ENCODE measurements at regions not wholly inside any gene's neighbourhood (a gene's known extent, or its start where the extent isn't known, plus 50 kb on each side); places are given as distances from the start of the nearest gene placed in this dataset.

GRCh38 chr9:8115570-8115969 lies 316.0 kb upstream of the DMAC1 start:
- 21 to 47% (median 33%) methylated on average over 1 of the region's 1 CpG for WGBS, 4 donors
- Histone ChIP-seq H3K27ac (no peak overlapping the region), H3K27me3 (no peaks in the 10 kb centered on the region), H3K36me3 (replicated peaks in 1 of 2) (no peaks in the 10 kb centered on the region), H3K4me3 (no peak overlapping the region), H3K9me3 (replicated peaks in 1 of 3) (no peaks in the 10 kb centered on the region), H3K4me1 (replicated peaks in 1 of 2) (no peaks in the 10 kb centered on the region)
- DNase-seq, result no peak
- intact Hi-C loops (cut with DNase I), result no loop called here
- TF ChIP-seq CTCF (IDR thresholded peaks at IDR 0.05) (no peak), POLR2A (IDR thresholded peaks at IDR 0.05) (no peak)

DNA sequence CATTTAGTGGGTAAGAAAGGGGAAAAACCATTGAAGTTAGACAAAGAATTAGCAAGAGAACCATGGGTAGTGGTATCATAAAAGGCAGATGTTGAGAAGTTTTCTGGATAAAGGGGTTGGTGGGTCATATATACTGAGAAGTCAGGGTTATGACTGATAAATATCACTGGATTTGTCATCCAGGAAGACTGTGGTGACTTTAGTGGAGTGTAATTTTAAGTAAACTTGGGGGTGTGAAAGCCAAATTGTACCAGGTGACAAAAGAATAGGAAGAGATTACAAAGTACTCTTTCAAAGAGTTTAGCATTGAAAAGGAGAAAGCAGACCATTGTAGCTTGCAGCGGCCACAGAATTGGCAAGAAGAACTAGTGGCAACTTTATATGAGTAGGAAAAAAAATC lies 315.2 kb upstream of the DMAC1 start:
- no peaks in the 10 kb centered on the region for H3K4me1 ChIP-seq (replicated peaks in 1 of 2)
- H3K36me3 ChIP-seq (replicated peaks in 1 of 2), result no peaks in the 10 kb centered on the region
- no peak for TF ChIP-seq POLR2A (IDR thresholded peaks at IDR 0.05)
- TF ChIP-seq CTCF (IDR thresholded peaks at IDR 0.05), result no peak
- no peaks in the 10 kb centered on the region for H3K9me3 ChIP-seq (replicated peaks in 1 of 3)
- H3K27ac ChIP-seq, result no peak overlapping the region
- intact Hi-C loops (cut with DNase I), result no loop called here
- H3K27me3 ChIP-seq, result no peaks in the 10 kb centered on the region
- no peak for DNase-seq
- WGBS, 4 donors, result 0% methylated on average over 1 of the region's 1 CpG; no CpG with 5 or more reads in 2 of the 4 donors
- no peak overlapping the region for H3K4me3 ChIP-seq

GRCh38 chr9:8106362-8106761 lies 306.8 kb upstream of the DMAC1 start:
- Histone ChIP-seq H3K36me3 (replicated peaks in 1 of 2) (no peaks in the 10 kb centered on the region), H3K4me3 (no peak overlapping the region), H3K4me1 (replicated peaks in 1 of 2) (no peaks in the 10 kb centered on the region), H3K9me3 (replicated peaks in 1 of 3) (no peaks in the 10 kb centered on the region), H3K27ac (no peak overlapping the region), H3K27me3 (no peaks in the 10 kb centered on the region)
- 50 to 60% (median 59%) methylated on average over 1 of the region's 1 CpG for WGBS, 4 donors
- DNase-seq, result no peak
- TF ChIP-seq POLR2A (IDR thresholded peaks at IDR 0.05), result no peak
- no peak for TF ChIP-seq CTCF (IDR thresholded peaks at IDR 0.05)
- intact Hi-C loops (cut with DNase I), result no loop called here

DNA sequence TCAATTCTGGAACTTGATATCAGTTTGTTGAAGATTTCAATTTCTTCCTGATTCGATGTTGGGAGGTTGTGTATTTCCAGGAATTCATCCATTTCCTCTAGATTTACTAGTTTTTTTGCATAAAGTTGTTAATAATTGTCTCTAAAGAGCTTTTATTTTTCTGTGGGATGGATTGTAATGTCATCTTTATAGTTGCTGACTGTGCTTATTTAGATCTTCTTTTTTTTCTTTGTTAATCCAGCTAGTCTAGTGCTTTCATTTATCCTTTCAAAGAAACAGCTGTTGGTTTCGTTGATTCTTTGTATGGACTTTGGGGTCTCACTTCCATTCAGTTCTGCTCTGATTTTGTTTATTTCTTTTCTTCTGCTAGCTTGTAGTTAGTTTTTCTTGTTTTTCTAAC lies 302.0 kb upstream of the DMAC1 start:
- TF ChIP-seq POLR2A (IDR thresholded peaks at IDR 0.05) (no peak), CTCF (IDR thresholded peaks at IDR 0.05) (no peak)
- Histone ChIP-seq H3K27me3 (no peaks in the 10 kb centered on the region), H3K27ac (no peak overlapping the region), H3K9me3 (replicated peaks in 1 of 3) (no peaks in the 10 kb centered on the region), H3K4me3 (no peak overlapping the region), H3K36me3 (replicated peaks in 1 of 2) (no peaks in the 10 kb centered on the region), H3K4me1 (replicated peaks in 1 of 2) (no peaks in the 10 kb centered on the region)
- 69 to 84% (median 78%) methylated on average over 2 of the region's 2 CpGs for WGBS, 4 donors
- intact Hi-C loops (cut with DNase I), result no loop called here
- no peak for DNase-seq

Measured in adrenal gland (tissue), 9 donors.